ENCODE measurements at regions not wholly inside any gene's neighbourhood (a gene's known extent, or its start where the extent isn't known, plus 50 kb on each side); places are given as distances from the start of the nearest gene placed in this dataset.

GRCh38 chr7:156020566-156020965 lies 208.3 kb upstream of the SHH start:
- H3K27me3 ChIP-seq (ENCODE audit: control insufficient read depth, insufficient read depth, low read length), result no peaks in the 10 kb centered on the region
- no TSS peak for BruUV-seq (replicated peaks)

DNA sequence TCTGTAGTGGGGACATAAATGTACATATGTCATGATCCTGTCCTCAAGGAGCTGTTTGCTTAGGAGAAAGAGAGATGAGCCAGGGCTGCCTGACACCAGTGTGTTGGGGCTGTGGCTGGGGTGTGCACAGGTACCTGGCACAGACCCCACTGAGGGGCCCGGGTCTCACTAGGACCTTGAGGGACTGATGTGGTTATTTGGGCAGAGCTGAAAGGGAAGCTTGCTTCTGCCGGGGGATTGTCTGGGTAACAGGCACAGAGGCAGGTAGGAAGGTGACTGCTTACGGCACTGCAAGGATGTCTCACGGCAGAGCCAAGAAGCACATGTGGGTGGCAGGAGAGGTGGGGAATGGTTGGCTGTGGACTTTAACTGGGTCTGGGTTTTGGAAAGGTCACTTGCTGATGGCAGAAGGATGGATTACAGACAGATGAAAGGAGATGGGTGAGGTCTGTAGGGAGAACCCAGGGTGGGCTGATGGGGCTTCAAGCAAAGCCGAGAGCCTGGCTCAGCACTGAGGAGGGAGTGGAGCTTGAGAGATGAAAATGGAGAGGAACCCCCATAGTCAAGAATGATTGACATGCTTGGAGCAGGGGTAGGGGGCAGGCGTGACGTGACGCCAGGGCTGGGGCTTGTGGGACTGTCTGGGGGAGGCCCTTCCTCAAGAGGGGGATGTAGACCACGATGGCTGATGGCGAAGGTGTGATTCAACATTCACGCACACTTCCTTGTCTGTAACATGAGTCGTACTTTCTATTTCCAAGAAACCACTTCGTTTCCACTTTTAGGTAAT lies 207.7 kb upstream of the SHH start:
- TF ChIP-seq TCF7L2 (IDR thresholded peaks at IDR 0.05; ENCODE audit: low read depth, low read length), result no peak
- TF ChIP-seq, protein P1, sequence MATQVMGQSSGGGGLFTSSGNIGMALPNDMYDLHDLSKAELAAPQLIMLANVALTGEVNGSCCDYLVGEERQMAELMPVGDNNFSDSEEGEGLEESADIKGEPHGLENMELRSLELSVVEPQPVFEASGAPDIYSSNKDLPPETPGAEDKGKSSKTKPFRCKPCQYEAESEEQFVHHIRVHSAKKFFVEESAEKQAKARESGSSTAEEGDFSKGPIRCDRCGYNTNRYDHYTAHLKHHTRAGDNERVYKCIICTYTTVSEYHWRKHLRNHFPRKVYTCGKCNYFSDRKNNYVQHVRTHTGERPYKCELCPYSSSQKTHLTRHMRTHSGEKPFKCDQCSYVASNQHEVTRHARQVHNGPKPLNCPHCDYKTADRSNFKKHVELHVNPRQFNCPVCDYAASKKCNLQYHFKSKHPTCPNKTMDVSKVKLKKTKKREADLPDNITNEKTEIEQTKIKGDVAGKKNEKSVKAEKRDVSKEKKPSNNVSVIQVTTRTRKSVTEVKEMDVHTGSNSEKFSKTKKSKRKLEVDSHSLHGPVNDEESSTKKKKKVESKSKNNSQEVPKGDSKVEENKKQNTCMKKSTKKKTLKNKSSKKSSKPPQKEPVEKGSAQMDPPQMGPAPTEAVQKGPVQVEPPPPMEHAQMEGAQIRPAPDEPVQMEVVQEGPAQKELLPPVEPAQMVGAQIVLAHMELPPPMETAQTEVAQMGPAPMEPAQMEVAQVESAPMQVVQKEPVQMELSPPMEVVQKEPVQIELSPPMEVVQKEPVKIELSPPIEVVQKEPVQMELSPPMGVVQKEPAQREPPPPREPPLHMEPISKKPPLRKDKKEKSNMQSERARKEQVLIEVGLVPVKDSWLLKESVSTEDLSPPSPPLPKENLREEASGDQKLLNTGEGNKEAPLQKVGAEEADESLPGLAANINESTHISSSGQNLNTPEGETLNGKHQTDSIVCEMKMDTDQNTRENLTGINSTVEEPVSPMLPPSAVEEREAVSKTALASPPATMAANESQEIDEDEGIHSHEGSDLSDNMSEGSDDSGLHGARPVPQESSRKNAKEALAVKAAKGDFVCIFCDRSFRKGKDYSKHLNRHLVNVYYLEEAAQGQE (IDR thresholded peaks at IDR 0.05; ENCODE audit: insufficient read depth in 1 of 2, low read depth in 2 of 2, low read length in 1 of 2), result no peak
- no peak for TF ChIP-seq POLR2AphosphoS5 (IDR thresholded peaks at IDR 0.05; ENCODE audit: low read depth, low read length)
- no peak for TF ChIP-seq SIN3A (IDR thresholded peaks at IDR 0.05; ENCODE audit: borderline replicate concordance, insufficient read depth, low read depth, low read length)
- TF ChIP-seq, protein P2, sequence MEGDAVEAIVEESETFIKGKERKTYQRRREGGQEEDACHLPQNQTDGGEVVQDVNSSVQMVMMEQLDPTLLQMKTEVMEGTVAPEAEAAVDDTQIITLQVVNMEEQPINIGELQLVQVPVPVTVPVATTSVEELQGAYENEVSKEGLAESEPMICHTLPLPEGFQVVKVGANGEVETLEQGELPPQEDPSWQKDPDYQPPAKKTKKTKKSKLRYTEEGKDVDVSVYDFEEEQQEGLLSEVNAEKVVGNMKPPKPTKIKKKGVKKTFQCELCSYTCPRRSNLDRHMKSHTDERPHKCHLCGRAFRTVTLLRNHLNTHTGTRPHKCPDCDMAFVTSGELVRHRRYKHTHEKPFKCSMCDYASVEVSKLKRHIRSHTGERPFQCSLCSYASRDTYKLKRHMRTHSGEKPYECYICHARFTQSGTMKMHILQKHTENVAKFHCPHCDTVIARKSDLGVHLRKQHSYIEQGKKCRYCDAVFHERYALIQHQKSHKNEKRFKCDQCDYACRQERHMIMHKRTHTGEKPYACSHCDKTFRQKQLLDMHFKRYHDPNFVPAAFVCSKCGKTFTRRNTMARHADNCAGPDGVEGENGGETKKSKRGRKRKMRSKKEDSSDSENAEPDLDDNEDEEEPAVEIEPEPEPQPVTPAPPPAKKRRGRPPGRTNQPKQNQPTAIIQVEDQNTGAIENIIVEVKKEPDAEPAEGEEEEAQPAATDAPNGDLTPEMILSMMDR (IDR thresholded peaks at IDR 0.05), result no peak
- no peaks in the 10 kb centered on the region for H3K9me3 ChIP-seq (ENCODE audit: control insufficient read depth, insufficient read depth, low read depth, low read length)
- in situ Hi-C loops (cut with HindIII; ENCODE audit: low pct_unique_long_range_greater_than_20kb, low sequenced_read_pairs), result no loop called here
- intact Hi-C loops (cut with micrococcal nuclease; ENCODE audit: unreplicated experiment), result no loop called here
- H3K4me3 ChIP-seq (ENCODE audit: low read depth in 2 of 2, low read length in 2 of 2), result no peak overlapping the region
- H3K27me3 ChIP-seq (ENCODE audit: control insufficient read depth, insufficient read depth, low read length), result no peaks in the 10 kb centered on the region
- no peaks in the 10 kb centered on the region for H3K36me3 ChIP-seq (ENCODE audit: control insufficient read depth, insufficient read depth, low read length)
- CTCF ChIA-PET, result no interaction called here
- no TSS peak for BruUV-seq (replicated peaks)
- no peaks in the 10 kb centered on the region for H3K4me1 ChIP-seq (ENCODE audit: control insufficient read depth, insufficient read depth, low read length)
- ATAC-seq (no peak), DNase-seq (ENCODE audit: low read depth, low spot score) (no peak)
- H3K27ac ChIP-seq (ENCODE audit: low read length), result no peak overlapping the region
- POLR2A ChIA-PET, result no interaction called here

More at GRCh38 chr7:156020566-156020965, 208.3 kb upstream of the SHH start:
- no peak overlapping the region for H3K27ac ChIP-seq (ENCODE audit: low read length)
- TF ChIP-seq, protein P1 (IDR thresholded peaks at IDR 0.05; ENCODE audit: insufficient read depth in 1 of 2, low read depth in 2 of 2, low read length in 1 of 2), result no peak
- TF ChIP-seq, protein P2 (IDR thresholded peaks at IDR 0.05), result no peak
- H3K36me3 ChIP-seq (ENCODE audit: control insufficient read depth, insufficient read depth, low read length), result no peaks in the 10 kb centered on the region
- intact Hi-C loops (cut with micrococcal nuclease; ENCODE audit: unreplicated experiment) (no loop called here), in situ Hi-C loops (cut with HindIII; ENCODE audit: low pct_unique_long_range_greater_than_20kb, low sequenced_read_pairs) (no loop called here)
- no peak overlapping the region for H3K4me3 ChIP-seq (ENCODE audit: low read depth in 2 of 2, low read length in 2 of 2)
- no peaks in the 10 kb centered on the region for H3K4me1 ChIP-seq (ENCODE audit: control insufficient read depth, insufficient read depth, low read length)
- H3K9me3 ChIP-seq (ENCODE audit: control insufficient read depth, insufficient read depth, low read depth, low read length), result no peaks in the 10 kb centered on the region
- CTCF ChIA-PET, result no interaction called here
- POLR2A ChIA-PET, result no interaction called here
- ATAC-seq (no peak), DNase-seq (ENCODE audit: low read depth, low spot score) (no peak)

Measured in Panc1 (cell line).